Parathyroid adenoma (tissue), 2 donors: ENCODE measurements at regions not wholly inside any gene's neighbourhood (a gene's known extent, or its start where the extent isn't known, plus 50 kb on each side); places are given as distances from the start of the nearest gene placed in this dataset.

Experiments used
- H2AFZ ChIP-seq: fragments of 300-600 bp; sonication (generic); one replicate; pipeline ENCODE4 v1.7.0; 2017; ENCODE audit warnings: antibody characterized with exemption, mild to moderate bottlenecking
- H3K27ac ChIP-seq: fragments of 300-600 bp; sonication (generic); one replicate; pipeline ENCODE4 v1.7.0; 2017
- H3K27me3 ChIP-seq: fragments of 300-600 bp; sonication (generic); one replicate; pipeline ENCODE4 v1.7.0; 2017; ENCODE audit warnings: low read length; ENCODE audit not compliant: control insufficient read depth, insufficient read depth
- H3K36me3 ChIP-seq: fragments of 300-600 bp; sonication (generic); one replicate; pipeline ENCODE4 v1.7.0; 2017; ENCODE audit warnings: low read length; ENCODE audit not compliant: control insufficient read depth, insufficient read depth
- H3K4me1 ChIP-seq: fragments of 300-600 bp; sonication (generic); one replicate; pipeline ENCODE4 v1.7.0; 2017; ENCODE audit warnings: control low read depth
- H3K4me2 ChIP-seq: fragments of 300-600 bp; sonication (generic); one replicate; pipeline ENCODE4 v1.7.0; 2017; ENCODE audit warnings: low read length
- H3K4me3 ChIP-seq: fragments of 300-600 bp; sonication (generic); one replicate; pipeline ENCODE4 v1.7.0; 2017; ENCODE audit warnings: low read depth, low read length
- H3K79me2 ChIP-seq: fragments of 300-600 bp; sonication (generic); one replicate; pipeline ENCODE4 v1.7.0; 2017; ENCODE audit warnings: control low read depth
- H3K9ac ChIP-seq: fragments of 300-600 bp; sonication (generic); one replicate; pipeline ENCODE4 v1.7.0; 2017; ENCODE audit warnings: mild to moderate bottlenecking
- H3K9me3 ChIP-seq: fragments of 300-600 bp; sonication (generic); one replicate; pipeline ENCODE4 v1.7.0; 2017; ENCODE audit warnings: low read length; ENCODE audit not compliant: control insufficient read depth
- TF ChIP-seq, protein P1 (sequence below): fragments of 300-600 bp; sonication (generic); IDR thresholded peaks from one replicate; pipeline ENCODE4 v1.7.0; 2017; ENCODE audit warnings: antibody characterized with exemption, mild to moderate bottlenecking
- donor health status: primary hyperparathyroidism.

DNA sequence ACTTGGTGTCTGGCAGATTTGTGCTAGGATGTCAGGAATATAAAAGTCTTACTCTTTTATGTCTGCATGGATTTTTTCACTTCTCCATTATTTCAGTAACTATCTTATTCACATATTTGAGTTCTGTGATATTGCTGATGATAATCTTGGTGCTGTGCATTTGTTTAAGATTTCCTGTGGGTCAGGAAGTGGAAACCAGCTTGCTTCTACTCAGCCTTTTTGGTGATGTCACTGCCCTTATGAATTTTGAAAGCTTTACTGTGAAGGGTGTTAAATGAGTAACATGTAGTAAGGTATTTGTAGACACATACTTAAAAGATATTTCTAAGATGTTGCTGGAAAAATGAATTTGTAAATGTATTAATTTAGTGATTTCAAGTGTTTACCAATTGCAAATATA lies 69.5 kb upstream of the VOPP1 start:
- Histone ChIP-seq H3K9ac (no peak overlapping the region), H3K9me3 (no peaks in the 10 kb centered on the region), H3K4me2 (no peak overlapping the region), H2AFZ (no peak overlapping the region), H3K4me3 (no peak overlapping the region), H3K79me2 (no peaks in the 10 kb centered on the region), H3K36me3 (no peaks in the 10 kb centered on the region), H3K27me3 (no peaks in the 10 kb centered on the region), H3K4me1 (no peaks in the 10 kb centered on the region), H3K27ac (no peak overlapping the region)
- TF ChIP-seq, protein P1, sequence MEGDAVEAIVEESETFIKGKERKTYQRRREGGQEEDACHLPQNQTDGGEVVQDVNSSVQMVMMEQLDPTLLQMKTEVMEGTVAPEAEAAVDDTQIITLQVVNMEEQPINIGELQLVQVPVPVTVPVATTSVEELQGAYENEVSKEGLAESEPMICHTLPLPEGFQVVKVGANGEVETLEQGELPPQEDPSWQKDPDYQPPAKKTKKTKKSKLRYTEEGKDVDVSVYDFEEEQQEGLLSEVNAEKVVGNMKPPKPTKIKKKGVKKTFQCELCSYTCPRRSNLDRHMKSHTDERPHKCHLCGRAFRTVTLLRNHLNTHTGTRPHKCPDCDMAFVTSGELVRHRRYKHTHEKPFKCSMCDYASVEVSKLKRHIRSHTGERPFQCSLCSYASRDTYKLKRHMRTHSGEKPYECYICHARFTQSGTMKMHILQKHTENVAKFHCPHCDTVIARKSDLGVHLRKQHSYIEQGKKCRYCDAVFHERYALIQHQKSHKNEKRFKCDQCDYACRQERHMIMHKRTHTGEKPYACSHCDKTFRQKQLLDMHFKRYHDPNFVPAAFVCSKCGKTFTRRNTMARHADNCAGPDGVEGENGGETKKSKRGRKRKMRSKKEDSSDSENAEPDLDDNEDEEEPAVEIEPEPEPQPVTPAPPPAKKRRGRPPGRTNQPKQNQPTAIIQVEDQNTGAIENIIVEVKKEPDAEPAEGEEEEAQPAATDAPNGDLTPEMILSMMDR, result no peak

DNA sequence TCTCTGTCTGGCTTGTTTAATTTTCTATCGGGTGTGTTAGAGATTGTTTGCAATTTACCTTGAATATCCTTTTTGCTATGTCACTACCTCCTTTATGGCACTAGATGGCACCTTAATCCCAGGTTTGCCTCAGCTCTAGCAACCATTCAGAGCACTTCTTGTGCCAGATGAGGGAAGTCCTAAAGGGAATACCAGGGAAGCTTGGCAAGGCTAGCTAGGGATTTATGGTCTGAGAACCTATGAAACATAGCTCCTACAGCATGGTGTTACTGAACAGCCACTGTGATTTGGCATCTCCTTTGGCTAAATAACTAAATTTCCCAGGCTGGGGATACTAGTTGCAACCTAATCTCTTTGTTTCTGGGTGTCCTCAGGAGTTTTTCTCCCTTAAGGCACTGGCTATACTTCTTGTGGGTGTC lies 69.0 kb upstream of the VOPP1 start:
- Histone ChIP-seq H3K4me1 (no peaks in the 10 kb centered on the region), H3K4me3 (no peak overlapping the region), H3K9me3 (no peaks in the 10 kb centered on the region), H3K9ac (no peak overlapping the region), H3K27me3 (no peaks in the 10 kb centered on the region), H3K79me2 (no peaks in the 10 kb centered on the region), H3K4me2 (no peak overlapping the region), H3K27ac (no peak overlapping the region), H2AFZ (no peak overlapping the region), H3K36me3 (no peaks in the 10 kb centered on the region)
- TF ChIP-seq, protein P1, result peak; percentile 83

DNA sequence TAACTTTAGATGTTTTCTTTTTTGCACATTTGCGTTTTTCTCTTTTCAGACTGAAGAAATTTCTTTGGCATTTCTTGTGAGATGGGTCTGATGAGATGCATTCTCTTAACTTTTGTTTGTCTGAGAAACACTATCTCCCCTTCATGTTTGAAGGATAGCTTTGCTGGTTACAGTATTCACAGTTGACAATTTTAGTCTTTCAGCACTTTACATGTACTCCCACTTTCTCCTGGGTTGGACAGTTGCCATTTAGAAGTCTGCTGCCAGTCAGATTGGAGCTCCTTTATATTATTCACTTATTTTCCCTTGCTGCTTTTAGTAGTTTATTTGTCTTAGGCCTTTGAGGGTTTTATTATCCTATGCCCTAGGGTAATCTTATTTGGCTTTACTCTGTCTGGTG lies 67.3 kb upstream of the VOPP1 start:
- no peak overlapping the region for H2AFZ ChIP-seq
- no peak overlapping the region for H3K4me3 ChIP-seq
- H3K4me2 ChIP-seq, result no peak overlapping the region
- H3K4me1 ChIP-seq, result no peaks in the 10 kb centered on the region
- no peaks in the 10 kb centered on the region for H3K9me3 ChIP-seq
- H3K79me2 ChIP-seq, result no peaks in the 10 kb centered on the region
- H3K9ac ChIP-seq, result no peak overlapping the region
- TF ChIP-seq, protein P1, result no peak
- H3K27ac ChIP-seq, result no peak overlapping the region
- H3K27me3 ChIP-seq, result no peaks in the 10 kb centered on the region
- no peaks in the 10 kb centered on the region for H3K36me3 ChIP-seq

DNA sequence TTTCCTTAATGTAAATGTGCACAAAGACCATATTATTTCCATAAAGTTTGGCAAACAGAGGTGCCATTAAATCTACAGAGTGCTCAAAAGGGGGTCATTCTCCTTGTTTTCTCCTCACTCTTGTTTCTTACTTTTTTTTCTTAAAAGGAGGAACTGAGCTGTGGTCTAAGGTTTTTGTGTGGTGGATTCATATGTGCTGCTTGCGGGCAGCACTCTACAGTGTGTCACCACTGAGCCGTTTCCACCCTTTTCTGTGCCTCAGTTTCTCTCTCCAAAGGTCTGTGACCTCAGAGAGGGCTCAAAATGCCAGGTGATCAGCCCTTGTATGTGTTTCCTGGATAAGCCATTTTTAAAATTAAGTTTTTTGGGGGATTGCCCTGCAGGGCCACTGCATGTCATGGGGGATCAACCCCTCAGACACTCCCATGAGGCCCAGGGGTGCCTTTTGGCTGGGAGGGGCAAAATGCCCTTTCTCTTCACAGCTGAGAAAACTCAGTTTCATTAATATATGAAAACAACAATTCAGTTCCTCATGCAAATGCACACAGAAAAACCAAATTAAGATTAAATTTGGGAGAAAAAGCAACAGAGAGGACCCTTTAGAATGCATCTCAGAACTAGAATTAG lies 56.9 kb upstream of the VOPP1 start:
- Histone ChIP-seq H3K4me1 (no peaks in the 10 kb centered on the region), H3K9ac (no peak overlapping the region), H3K4me3 (no peak overlapping the region), H3K36me3 (no peaks in the 10 kb centered on the region), H3K27me3 (no peaks in the 10 kb centered on the region), H3K79me2 (no peaks in the 10 kb centered on the region), H2AFZ (no peak overlapping the region), H3K9me3 (no peaks in the 10 kb centered on the region), H3K4me2 (no peak overlapping the region), H3K27ac (no peak overlapping the region)
- TF ChIP-seq, protein P1, result no peak

DNA sequence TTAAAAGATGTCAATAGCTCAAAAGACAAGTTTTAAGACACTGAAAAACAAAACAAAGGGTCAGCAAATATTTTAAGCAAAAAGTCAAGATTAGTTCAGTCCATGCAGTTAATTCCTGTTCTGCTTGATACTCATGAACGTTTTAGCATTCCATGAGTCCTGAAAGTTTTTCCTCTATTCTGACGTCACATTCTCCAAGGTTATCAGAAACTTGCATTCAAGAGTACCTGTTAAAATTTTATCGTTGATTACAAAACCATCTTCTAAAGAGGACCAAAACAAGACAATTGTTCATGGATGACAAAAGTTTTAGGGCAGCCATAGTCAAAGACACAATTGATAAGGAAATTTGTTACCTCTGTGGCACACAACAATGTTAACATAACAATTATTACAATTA lies 52.5 kb upstream of the VOPP1 start:
- Histone ChIP-seq H3K27ac (no peak overlapping the region), H3K9ac (no peak overlapping the region), H2AFZ (no peak overlapping the region), H3K9me3 (no peaks in the 10 kb centered on the region), H3K4me2 (no peak overlapping the region), H3K27me3 (no peaks in the 10 kb centered on the region), H3K4me1 (no peaks in the 10 kb centered on the region), H3K36me3 (no peaks in the 10 kb centered on the region), H3K4me3 (no peak overlapping the region), H3K79me2 (no peaks in the 10 kb centered on the region)
- TF ChIP-seq, protein P1, result no peak
